NCI-H69 (cell line): ENCODE measurements at regions not wholly inside any gene's neighbourhood (a gene's known extent, or its start where the extent isn't known, plus 50 kb on each side); places are given as distances from the start of the nearest gene placed in this dataset.
A peak's percentile ranks its signal among the peaks of the same experiment; 100 is the strongest.
"Not testable (repeated sequence)": the region's sequence is repeated elsewhere in the genome, so short reads cannot be mapped to it uniquely, and the experiment has no call there.

Source experiments
- DNase-seq: peaks from one replicate; lab custom pipeline; 2025; lab: John Stamatoyannopoulos, UW

GRCh38 chr20:60170116-60170515 is 211.9 kb downstream of the CDH26 start:
- no peak for DNase-seq

- DNase-seq, result no peak
These were observed 213.1 kb downstream of the CDH26 start for GRCh38 chr20:60171313-60171712.

GRCh38 chr20:60171738-60172137 is 213.5 kb downstream of the CDH26 start:
- DNase-seq, result no peak

GRCh38 chr20:60172346-60172984 is 214.2 kb downstream of the CDH26 start:
- DNase-seq, result no peak

GRCh38 chr20:60177080-60177479 is 218.9 kb downstream of the CDH26 start:
- DNase-seq, result no peak

- DNase-seq, result no peak
These were observed 222.8 kb downstream of the CDH26 start for GRCh38 chr20:60180986-60181385.

- DNase-seq, result no peak
These were observed 228.2 kb downstream of the CDH26 start for GRCh38 chr20:60186412-60186811.

- DNase-seq, result no peak
These were observed 229.5 kb downstream of the CDH26 start for GRCh38 chr20:60187683-60188082.

GRCh38 chr20:60191014-60191413 is 232.8 kb downstream of the CDH26 start:
- no peak for DNase-seq

GRCh38 chr20:60192326-60192725 is 234.1 kb downstream of the CDH26 start:
- no peak for DNase-seq

GRCh38 chr20:60199132-60199531 is 240.9 kb downstream of the CDH26 start:
- DNase-seq, result not testable (repeated sequence)

- no peak for DNase-seq
These were observed 241.6 kb downstream of the CDH26 start for GRCh38 chr20:60199866-60200265.

GRCh38 chr20:60200305-60200918 is 242.2 kb downstream of the CDH26 start:
- no peak for DNase-seq

- DNase-seq, result no peak
These were observed 243.1 kb downstream of the CDH26 start for GRCh38 chr20:60201198-60201835.

GRCh38 chr20:60202046-60202445 is 243.8 kb downstream of the CDH26 start:
- no peak for DNase-seq

- DNase-seq, result no peak
These were observed 245.2 kb downstream of the CDH26 start for GRCh38 chr20:60203451-60203850.

GRCh38 chr20:60204601-60205000 is 246.4 kb downstream of the CDH26 start:
- DNase-seq, result no peak

- DNase-seq, result peak; percentile 42
These were observed 248.0 kb downstream of the CDH26 start for GRCh38 chr20:60206259-60206658.

- no peak for DNase-seq
These were observed 250.8 kb downstream of the CDH26 start for GRCh38 chr20:60209048-60209447.

GRCh38 chr20:60210779-60211617 is 252.8 kb downstream of the CDH26 start:
- DNase-seq, result peak; percentile 37

GRCh38 chr20:60211618-60212463 is 253.6 kb downstream of the CDH26 start:
- no peak for DNase-seq

GRCh38 chr20:60212695-60213094 is 254.5 kb downstream of the CDH26 start:
- DNase-seq, result no peak
